ENCODE measurements at regions not wholly inside any gene's neighbourhood (a gene's known extent, or its start where the extent isn't known, plus 50 kb on each side); places are given as distances from the start of the nearest gene placed in this dataset.

GRCh38 chr9:107883496-107884124 lies 394.0 kb upstream of the KLF4 start (continued):
- TF ChIP-seq ZNF462 (CRISPR knock-in tag; IDR thresholded peaks at IDR 0.05) (no peak), STAT1 (IDR thresholded peaks at IDR 0.05; ENCODE audit: unreplicated experiment) (no peak), ZNF331 (CRISPR knock-in tag; IDR thresholded peaks at IDR 0.05; ENCODE audit: low read depth) (no peak)

GRCh38 chr9:107881626-107882300 lies 392.2 kb upstream of the KLF4 start:
- Mint-ChIP-seq H3K27me3 (ENCODE audit: insufficient read depth, low read depth, poor library complexity) (no peaks in the 10 kb centered on the region), H3K9me3 (no peaks in the 10 kb centered on the region), H3K36me3 (ENCODE audit: low read depth) (no peaks in the 10 kb centered on the region), H3K4me1 (no peaks in the 10 kb centered on the region), H3K27ac (no peak overlapping the region), H3K4me3 (no peak overlapping the region)
- ATAC-seq = no peak
- Histone ChIP-seq H3K79me2 (replicated peaks; ENCODE audit: insufficient read depth) (no peaks in the 10 kb centered on the region), H3K36me3 (ENCODE audit: insufficient read depth) (no peaks in the 10 kb centered on the region), H3F3A (replicated peaks; ENCODE audit: low read depth) (no peaks in the 10 kb centered on the region), H3K27ac (ENCODE audit: low read depth) (no peak overlapping the region), H4K20me1 (replicated peaks; ENCODE audit: insufficient read depth) (no peaks in the 10 kb centered on the region), H3K9me2 (ENCODE audit: insufficient read depth) (peaks cover 8% of the 10 kb centered on the region; the same call in 1 of the 2 replicates), H3K27me3 (ENCODE audit: insufficient read depth) (no peaks in the 10 kb centered on the region), H3K4me2 (no peak overlapping the region), H3K4me1 (ENCODE audit: insufficient read depth) (no peaks in the 10 kb centered on the region), H3K4me3 (no peak overlapping the region), H2AFZ (no peak overlapping the region)
- TF ChIP-seq JUNB (IDR thresholded peaks at IDR 0.05; ENCODE audit: unreplicated experiment) = no peak
- TF ChIP-seq CREB1 (CRISPR knock-in tag; IDR thresholded peaks at IDR 0.05; ENCODE audit: low read depth) = no peak
- no peak for TF ChIP-seq CTCF (conservative IDR thresholded peaks at IDR 0.05; ENCODE audit: low read depth in 2 of 2)
- no peak for TF ChIP-seq ETS1 (IDR thresholded peaks at IDR 0.05)
- no peak for TF ChIP-seq REST (IDR thresholded peaks at IDR 0.05; ENCODE audit: unreplicated experiment)
- TF ChIP-seq ZNF114 (CRISPR knock-in tag; IDR thresholded peaks at IDR 0.05) = no peak
- TF ChIP-seq POLR2AphosphoS5 (IDR thresholded peaks at IDR 0.05; ENCODE audit: low read depth) = no peak
- no peak for DNase-seq (ENCODE audit: low spot score)

Measured in GM23338 (cell line).